SU-DHL-6 (cell line): ENCODE measurements at regions not wholly inside any gene's neighbourhood (a gene's known extent, or its start where the extent isn't known, plus 50 kb on each side); places are given as distances from the start of the nearest gene placed in this dataset.

Experiments
- H2AFZ ChIP-seq: fragments of 200-600 bp; sonication (generic); 2 replicates; pipeline ENCODE4 v1.6.1; 2014; ENCODE audit warnings: low read depth, mild to moderate bottlenecking, moderate library complexity, mixed read lengths, antibody characterized with exemption, low read length; ENCODE audit not compliant: severe bottlenecking
- H3F3A ChIP-seq: fragments of 200-600 bp; shearing (Covaris generic); 2 replicates; pipeline ENCODE4 v1.6.0; 2016; ENCODE audit warnings: antibody characterized with exemption, mild to moderate bottlenecking; ENCODE audit not compliant: insufficient read depth
- H3K27ac ChIP-seq: fragments of 200-600 bp; sonication (generic); 2 replicates; pipeline ENCODE4 v1.5.1; 2016; ENCODE audit warnings: low read depth, mild to moderate bottlenecking, low read length, moderate library complexity, mixed read lengths
- H3K27me3 ChIP-seq: fragments of 200-600 bp; sonication (generic), shearing (Covaris generic); 2 replicates; pipeline ENCODE4 v1.6.0; 2014; ENCODE audit warnings: mild to moderate bottlenecking, low read length
- H3K36me3 ChIP-seq: fragments of 200-600 bp; sonication (generic); 2 replicates; pipeline ENCODE4 v1.6.1; 2014; ENCODE audit warnings: mild to moderate bottlenecking, low read length, mixed read lengths
- H3K4me2 ChIP-seq: fragments of 300-600, 200-600 bp; shearing (Covaris generic), sonication (generic); 2 replicates; pipeline ENCODE4 v1.6.0; 2014; ENCODE audit warnings: low read length, low read depth, mild to moderate bottlenecking; ENCODE audit not compliant: poor library complexity, severe bottlenecking
- H3K4me3 ChIP-seq: fragments of 200-600 bp; sonication (generic); 2 replicates; pipeline ENCODE4 v1.5.1; 2014; ENCODE audit warnings: antibody characterized with exemption, low read length, mild to moderate bottlenecking, mixed read lengths; ENCODE audit not compliant: insufficient read depth, poor library complexity, severe bottlenecking
- H3K79me2 ChIP-seq: fragments of 200-600 bp; sonication (generic); 2 replicates; pipeline ENCODE4 v1.6.1; 2014; ENCODE audit warnings: mild to moderate bottlenecking, low read length, moderate library complexity; ENCODE audit not compliant: insufficient read depth
- H3K9ac ChIP-seq: fragments of 200-600 bp; sonication (generic); 2 replicates; pipeline ENCODE4 v1.7.0; 2014; ENCODE audit warnings: mild to moderate bottlenecking, low read length
- H3K9me2 ChIP-seq: fragments of 200-600 bp; sonication (generic); replicated peaks from 2 replicates; pipeline ENCODE4 v1.6.1; 2014; ENCODE audit warnings: low read length; ENCODE audit not compliant: insufficient read depth
- H3K9me3 ChIP-seq: fragments of 200-600 bp; sonication (generic); 2 replicates; pipeline ENCODE4 v1.6.1; 2014; ENCODE audit warnings: low read length, mixed read lengths; ENCODE audit not compliant: insufficient read depth
- H4K20me1 ChIP-seq: fragments of 200-600 bp; sonication (generic); 2 replicates; pipeline ENCODE4 v1.6.1; 2014; ENCODE audit warnings: low read depth, mild to moderate bottlenecking, antibody characterized with exemption, low read length, moderate library complexity, mixed read lengths
- CTCF ChIP-seq: fragments of 200-600 bp; sonication (generic); IDR thresholded peaks from one replicate; pipeline ENCODE4 v1.5.1; 2017; ENCODE audit warnings: antibody characterized with exemption, mild to moderate bottlenecking, low read length, moderate library complexity; ENCODE audit not compliant: insufficient read depth, poor library complexity, severe bottlenecking
- EZH2phosphoT487 ChIP-seq: fragments of 200-600 bp; sonication (generic), shearing (Covaris generic); conservative IDR thresholded peaks from 2 replicates; pipeline ENCODE4 v1.6.1; 2018; ENCODE audit warnings: mild to moderate bottlenecking, antibody characterized with exemption, low read length, moderate library complexity, mixed read lengths

- H3K9me2 ChIP-seq, result no peaks in the 10 kb centered on the region
- H3K9ac ChIP-seq, result no peak overlapping the region
- H3K9me3 ChIP-seq, result no peaks in the 10 kb centered on the region
- no peaks in the 10 kb centered on the region for H3K79me2 ChIP-seq
- H2AFZ ChIP-seq, result no peak overlapping the region
- H3K27me3 ChIP-seq, result no peaks in the 10 kb centered on the region
- no peak overlapping the region for H3K27ac ChIP-seq
- H4K20me1 ChIP-seq, result no peaks in the 10 kb centered on the region
- no peaks in the 10 kb centered on the region for H3K36me3 ChIP-seq
- TF ChIP-seq EZH2phosphoT487 (no peak), CTCF (no peak)
- H3K4me3 ChIP-seq, result no peak overlapping the region
- H3F3A ChIP-seq, result no peaks in the 10 kb centered on the region
- no peak overlapping the region for H3K4me2 ChIP-seq
Observed at GRCh38 chr13:73189776-73190175, 131.0 kb downstream of the KLF5 start.

GRCh38 chr13:73189362-73189761 lies 130.6 kb downstream of the KLF5 start:
- Histone ChIP-seq H3F3A (no peaks in the 10 kb centered on the region), H3K27me3 (no peaks in the 10 kb centered on the region), H3K9me2 (no peaks in the 10 kb centered on the region), H3K4me3 (no peak overlapping the region), H3K9me3 (no peaks in the 10 kb centered on the region), H3K9ac (no peak overlapping the region), H3K4me2 (no peak overlapping the region), H4K20me1 (no peaks in the 10 kb centered on the region), H3K36me3 (no peaks in the 10 kb centered on the region), H3K27ac (no peak overlapping the region), H2AFZ (no peak overlapping the region), H3K79me2 (no peaks in the 10 kb centered on the region)
- TF ChIP-seq EZH2phosphoT487, result no peak
- no peak for TF ChIP-seq CTCF

GRCh38 chr13:73187106-73187505 lies 128.3 kb downstream of the KLF5 start:
- Histone ChIP-seq H3K27ac (no peak overlapping the region), H2AFZ (no peak overlapping the region), H3K9me2 (no peaks in the 10 kb centered on the region), H4K20me1 (no peaks in the 10 kb centered on the region), H3K9me3 (no peaks in the 10 kb centered on the region), H3K9ac (no peak overlapping the region), H3K27me3 (no peaks in the 10 kb centered on the region), H3K36me3 (no peaks in the 10 kb centered on the region), H3F3A (no peaks in the 10 kb centered on the region), H3K79me2 (no peaks in the 10 kb centered on the region), H3K4me3 (no peak overlapping the region), H3K4me2 (no peak overlapping the region)
- no peak for TF ChIP-seq CTCF
- no peak for TF ChIP-seq EZH2phosphoT487
